22Rv1 (cell line): ENCODE measurements at regions not wholly inside any gene's neighbourhood (a gene's known extent, or its start where the extent isn't known, plus 50 kb on each side); places are given as distances from the start of the nearest gene placed in this dataset.

Experiments used
- CTCF ChIP-seq: fragments of 450-650 bp; IDR thresholded peaks from 2 replicates; pipeline ENCODE4 v1.5.1; 2017; ENCODE audit warnings: mild to moderate bottlenecking
- ZFX ChIP-seq: fragments of 450-650 bp; IDR thresholded peaks from 2 replicates; pipeline ENCODE4 v1.6.1; 2017; ENCODE audit warnings: antibody characterized with exemption, borderline replicate concordance

DNA sequence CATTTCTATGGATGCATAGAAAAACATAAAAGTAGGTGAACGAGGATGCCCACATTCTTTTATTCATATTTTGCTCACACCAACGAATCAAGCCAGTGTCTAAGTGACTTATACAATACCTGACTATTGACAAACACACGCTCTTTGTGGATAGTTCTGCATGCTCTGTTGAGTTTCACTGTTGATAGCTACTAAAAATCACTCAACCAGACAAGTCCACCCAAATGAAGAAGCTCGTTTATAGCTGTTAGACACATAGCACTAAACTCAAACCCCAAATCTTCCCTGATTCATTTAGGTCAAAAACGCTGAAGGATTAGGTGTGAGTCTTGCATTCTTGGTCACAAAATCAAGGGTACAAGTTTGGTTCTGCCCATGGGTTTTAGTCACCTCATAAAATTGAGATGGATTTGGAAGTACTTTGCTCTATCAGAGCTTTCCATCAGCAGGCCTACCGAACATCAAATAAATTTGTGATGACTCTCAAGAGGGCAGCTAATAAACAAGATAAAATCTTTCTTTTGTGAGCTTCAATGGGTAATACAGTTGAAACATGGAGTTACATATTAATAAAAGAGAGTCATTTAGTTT is 92.7 kb upstream of the ETAA1 start:
- no peak for TF ChIP-seq CTCF
- no peak for TF ChIP-seq ZFX
